MM.1S (cell line): ENCODE measurements at regions not wholly inside any gene's neighbourhood (a gene's known extent, or its start where the extent isn't known, plus 50 kb on each side); places are given as distances from the start of the nearest gene placed in this dataset.

Experiments used
- CTCF ChIP-seq: fragments of 300-600 bp; sonication (generic); IDR thresholded peaks from 2 replicates; pipeline ENCODE4 v1.5.1; 2016; ENCODE audit warnings: antibody characterized with exemption, low read length, mixed read lengths
- EZH2phosphoT487 ChIP-seq: fragments of 300-600 bp; sonication (generic); IDR thresholded peaks from 2 replicates; pipeline ENCODE4 v1.6.1; 2018; ENCODE audit warnings: antibody characterized with exemption, low read length

GRCh38 chr1:219460081-219460895 is 152.6 kb downstream of the ZC3H11B start:
- TF ChIP-seq CTCF = no peak
- no peak for TF ChIP-seq EZH2phosphoT487
